NCI-H2107 treated with DMSO at 0.1 percent for 48 hours (cell line): ENCODE measurements at regions not wholly inside any gene's neighbourhood (a gene's known extent, or its start where the extent isn't known, plus 50 kb on each side); places are given as distances from the start of the nearest gene placed in this dataset.
"Not testable (repeated sequence)": the region's sequence is repeated elsewhere in the genome, so short reads cannot be mapped to it uniquely, and the experiment has no call there.

Experiments used
- DNase-seq: peaks from one replicate; lab custom pipeline; 2025; ENCODE audit not compliant: unreplicated experiment; lab: John Stamatoyannopoulos, UW

DNA sequence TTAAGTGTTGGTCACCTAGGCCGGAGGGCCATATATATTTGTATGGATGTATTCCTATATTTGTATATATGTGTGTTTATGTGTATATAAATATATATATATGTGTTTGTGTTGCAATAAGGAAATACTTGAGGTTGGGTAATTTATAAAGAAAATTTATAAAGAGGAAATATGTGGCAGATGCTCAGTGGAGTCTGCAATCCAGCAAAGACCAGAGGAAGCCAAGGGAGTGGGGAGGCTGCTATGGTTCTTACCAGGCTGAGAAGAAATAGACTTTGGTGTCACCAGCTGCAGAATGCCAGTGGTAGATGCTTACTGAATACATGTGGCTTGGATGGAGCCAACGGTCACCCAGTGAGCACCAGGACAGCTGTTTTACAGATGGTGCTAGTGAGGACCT is 97.4 kb upstream of the ELOVL5 start:
- no peak for DNase-seq

DNA sequence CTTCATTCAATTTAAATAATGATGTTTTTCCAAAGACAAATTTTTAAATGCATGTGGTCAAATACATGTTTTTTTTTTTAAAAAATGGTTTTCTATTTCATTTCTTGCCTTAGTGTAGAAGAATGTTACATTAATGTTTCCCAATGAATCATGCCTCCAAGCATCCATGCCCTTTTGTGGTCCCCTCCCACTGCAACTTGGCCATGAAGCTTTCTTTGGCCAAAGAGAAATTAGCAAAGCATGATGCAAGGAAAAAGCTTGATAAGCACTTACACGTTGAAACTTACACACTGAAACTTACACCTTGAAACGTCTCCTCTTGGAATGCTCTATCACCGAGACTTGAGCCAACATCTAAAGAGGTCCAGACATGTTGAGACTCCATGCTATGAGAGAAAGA is 93.0 kb upstream of the ELOVL5 start:
- DNase-seq = no peak

DNA sequence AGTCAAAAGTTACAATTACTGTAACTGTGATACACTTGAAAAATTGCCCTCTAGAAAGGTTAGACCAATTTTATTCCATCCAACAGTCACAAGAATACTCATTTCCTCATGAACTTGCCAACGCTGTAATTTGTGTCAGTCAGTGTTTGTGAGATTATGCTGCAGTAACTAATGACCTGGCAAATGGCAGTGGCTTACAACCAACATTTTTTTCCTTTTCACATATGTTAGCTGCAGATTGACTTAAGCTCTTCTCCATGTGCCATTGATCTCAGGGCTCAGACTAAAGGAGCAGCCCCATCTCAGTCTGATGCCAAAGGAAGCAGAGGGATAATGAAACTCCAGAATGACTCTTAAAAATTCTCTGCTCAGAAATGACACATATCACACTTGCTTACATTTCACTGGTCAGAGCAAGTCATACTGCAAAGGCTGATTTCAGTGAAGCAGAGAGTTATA is 92.3 kb upstream of the ELOVL5 start:
- DNase-seq = no peak

DNA sequence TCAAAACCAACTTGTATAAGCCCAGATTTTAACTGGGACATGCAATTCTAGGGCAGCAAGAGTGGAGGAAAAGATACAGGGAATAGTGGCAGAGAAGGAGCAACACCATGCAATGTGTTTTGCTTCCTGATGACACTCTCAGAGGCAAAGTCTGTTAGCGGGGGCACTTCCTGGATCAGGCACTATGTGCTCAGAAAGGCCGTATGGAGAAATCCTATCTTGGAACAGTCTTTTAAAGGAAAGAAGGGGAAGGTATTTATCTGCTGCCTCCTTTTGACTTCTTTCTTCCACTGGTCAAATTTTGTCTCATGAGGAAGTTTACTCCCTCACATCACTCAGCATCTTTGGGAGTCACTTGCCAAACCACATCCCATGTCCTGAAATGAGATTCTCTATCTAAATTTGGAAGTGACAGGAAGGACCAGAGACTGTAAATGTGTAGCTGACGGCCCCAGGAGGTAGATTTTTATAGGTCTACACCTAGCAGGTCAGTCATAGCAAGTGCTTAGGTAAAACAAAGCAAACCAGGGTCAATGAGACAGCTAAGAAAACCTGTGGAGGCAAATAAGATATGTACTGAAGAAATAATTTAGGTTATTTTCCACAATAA is 91.7 kb upstream of the ELOVL5 start:
- no peak for DNase-seq

DNA sequence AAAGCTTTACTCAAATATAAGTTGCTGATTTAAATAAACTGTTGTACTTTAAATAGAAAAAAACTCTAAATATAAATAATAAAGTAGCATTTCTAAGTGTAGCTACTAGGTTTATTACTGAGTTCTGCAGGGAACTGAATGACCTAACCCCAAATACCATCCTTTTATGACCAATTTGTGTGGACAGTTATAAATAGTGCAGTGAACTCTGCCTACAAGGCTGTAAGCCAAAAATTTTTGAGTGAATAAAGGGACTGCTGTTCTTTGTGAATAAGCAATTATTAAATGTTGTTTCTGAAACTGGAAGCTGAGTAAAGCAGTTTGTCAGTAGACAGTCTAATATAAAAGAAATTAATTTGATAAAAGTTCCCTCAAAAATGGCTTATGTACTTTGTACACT is 90.8 kb upstream of the ELOVL5 start:
- DNase-seq = no peak

DNA sequence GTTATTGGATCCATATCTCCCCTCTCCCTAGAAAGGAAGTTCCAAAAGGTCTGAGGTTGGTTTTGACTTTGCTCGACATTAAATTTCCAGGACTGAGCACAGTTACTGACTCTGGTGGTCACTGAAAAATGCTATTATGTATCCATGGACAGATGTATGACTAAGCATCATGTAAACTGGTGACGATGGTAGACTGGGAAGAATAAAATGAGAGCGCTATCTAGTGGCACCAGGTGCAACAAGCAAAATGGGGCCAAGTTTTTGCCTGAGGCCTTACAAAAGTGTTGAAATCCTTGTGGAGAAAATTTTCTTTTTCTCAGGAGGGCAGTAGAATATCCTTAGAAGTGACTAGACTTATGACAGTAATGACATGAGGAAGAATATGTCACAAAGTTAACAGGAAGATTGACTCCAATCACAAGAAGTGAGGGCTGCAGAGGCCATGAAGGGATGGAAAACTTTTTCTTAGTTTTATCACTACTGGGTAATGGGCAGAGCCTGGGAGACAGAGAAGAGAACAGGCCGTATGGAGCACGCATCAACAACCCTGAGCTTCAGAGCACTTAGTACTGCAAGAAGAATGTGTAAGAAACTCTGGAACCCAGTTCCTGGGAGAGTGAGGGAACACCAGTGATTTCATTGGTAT is 88.9 kb upstream of the ELOVL5 start:
- peak; percentile 33 for DNase-seq

DNA sequence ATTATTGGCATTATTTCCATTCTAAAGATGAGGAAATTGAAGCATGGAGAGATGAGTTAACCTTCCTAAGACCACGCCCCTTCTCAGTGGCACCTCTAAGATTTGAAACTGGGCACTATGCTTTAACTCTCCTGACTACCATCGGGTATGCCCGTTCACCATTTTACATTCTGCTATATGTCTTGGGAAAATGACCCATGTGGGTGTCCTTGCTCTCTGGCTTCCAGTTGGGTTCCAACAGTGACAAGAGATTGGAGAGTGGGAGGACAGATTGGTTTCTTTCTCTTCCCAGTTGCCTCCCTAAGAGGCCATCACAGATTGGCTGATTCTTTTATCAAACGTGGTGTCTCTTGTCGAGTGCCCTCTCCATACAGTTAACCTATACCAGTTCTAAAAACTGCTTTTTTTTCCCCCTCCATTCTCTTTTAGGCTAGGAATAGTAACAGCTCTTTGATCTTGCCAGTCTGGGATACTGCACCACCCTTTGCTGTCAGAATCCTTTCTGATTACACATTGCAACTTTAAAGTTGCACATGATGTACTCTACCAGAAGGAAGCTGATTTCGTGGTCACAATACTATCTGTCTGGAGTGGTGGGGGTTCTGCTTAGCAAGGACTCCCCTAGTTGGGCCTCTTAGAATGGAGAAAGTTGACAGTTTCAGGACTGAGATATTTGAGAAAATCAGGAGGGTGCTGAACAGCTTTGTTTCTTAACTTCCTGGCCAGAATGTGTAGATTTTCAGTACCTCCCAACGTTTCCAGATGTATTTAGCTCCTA is 88.0 kb upstream of the ELOVL5 start:
- DNase-seq = no peak

DNA sequence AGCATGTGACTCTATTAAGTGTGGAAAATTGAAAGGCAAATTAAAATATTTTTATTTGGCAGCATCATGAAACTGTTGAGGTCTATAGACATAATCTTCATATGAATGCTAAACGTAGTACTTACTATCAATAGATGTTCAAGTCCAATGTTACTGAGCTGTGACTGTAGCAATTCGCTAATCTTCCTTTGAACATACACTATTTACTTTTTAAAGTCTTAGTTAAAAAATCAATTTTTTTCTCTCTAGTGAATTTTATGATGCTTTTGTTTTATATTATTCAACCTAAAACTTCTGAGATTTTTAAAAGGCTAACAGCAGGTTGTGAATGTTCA is 85.2 kb upstream of the ELOVL5 start:
- DNase-seq = no peak

DNA sequence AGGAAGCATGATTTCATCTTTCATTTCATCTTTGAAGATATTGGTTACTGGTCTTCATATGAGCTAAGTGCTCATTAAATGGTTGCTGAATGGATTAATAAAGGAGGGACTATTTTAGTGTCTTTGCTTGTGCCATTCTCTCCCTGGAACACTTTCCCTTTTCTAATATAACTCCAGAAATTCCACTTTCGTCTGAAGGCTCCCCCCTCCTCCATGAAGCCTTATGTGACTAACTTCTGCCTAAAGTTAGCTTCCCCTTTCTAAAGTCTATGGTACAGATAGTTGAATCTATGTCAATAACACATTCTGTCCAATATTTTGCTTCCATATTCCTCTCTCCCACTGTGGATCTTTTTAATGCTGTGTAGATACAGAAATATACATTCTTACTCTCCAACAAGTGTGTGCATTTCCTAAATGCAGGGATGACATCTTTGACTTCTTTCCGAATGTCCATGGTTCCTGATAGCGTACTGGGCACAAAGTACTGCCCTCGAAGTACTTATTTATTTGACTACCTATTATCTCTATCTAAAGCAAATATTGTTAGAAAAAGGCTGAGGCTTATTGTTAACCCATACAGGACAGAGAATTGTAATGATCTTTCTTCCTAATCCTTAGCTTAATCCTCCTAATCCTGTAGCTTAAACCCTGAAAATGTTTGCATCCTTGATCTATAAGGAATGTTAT is 84.7 kb upstream of the ELOVL5 start:
- DNase-seq = no peak

DNA sequence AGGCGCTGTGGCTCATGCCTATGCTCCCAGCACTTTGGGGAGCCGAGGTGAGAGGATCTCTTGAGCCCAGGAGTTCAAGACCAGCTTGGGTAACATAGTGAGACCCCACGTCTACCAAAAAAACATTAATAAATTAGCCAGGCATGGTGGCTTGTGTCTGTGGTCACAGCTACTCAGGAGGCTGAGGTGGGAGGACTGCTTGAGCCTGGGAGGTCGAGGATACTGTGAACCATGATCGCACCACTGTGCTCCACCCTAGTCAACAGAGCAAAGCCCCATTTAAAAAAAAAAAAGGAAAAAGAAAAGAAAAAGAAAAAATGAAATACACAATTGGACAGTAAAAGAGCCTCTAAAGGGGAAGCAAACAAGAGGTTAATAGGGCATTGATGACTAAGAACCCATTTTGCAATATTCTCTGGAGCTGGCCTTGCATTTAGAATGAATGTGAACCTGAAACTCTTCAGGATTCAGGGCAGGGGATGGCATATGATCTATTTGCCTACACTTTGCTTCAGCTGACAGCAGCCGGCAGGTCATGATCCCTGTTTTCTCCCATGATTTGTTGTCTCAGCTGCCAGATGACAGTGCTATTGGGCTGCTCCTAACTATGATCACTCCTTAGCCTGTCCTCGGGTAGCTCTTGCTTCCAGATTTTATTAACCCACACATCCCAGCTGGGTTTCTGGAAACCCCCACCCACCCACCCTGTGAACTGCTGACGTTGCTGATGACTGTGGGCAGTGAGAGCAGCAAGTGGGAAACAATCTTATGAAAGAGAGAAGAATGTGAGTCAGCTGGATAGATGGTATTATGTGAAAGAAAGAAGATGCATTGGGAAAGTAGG is 83.8 kb upstream of the ELOVL5 start:
- DNase-seq = no peak

DNA sequence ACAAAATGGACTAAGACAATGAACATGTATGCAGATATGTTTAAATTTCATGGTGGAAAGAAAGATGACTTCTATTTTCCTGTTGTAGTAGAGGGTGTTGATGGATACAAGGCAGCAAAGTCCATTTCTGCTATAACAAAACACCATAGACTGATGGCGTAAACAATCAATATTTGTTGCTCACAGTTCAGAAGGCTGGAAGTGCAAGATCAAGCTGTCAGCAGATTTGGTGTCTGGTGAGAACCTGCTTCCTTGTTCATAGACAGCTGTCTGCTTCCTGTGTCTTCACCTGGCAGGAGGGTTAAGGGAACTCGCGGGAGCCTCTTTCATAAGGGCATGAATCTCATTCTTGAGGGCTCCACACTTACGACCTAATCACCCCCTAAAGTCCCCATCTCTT is 83.0 kb upstream of the ELOVL5 start:
- no peak for DNase-seq

DNA sequence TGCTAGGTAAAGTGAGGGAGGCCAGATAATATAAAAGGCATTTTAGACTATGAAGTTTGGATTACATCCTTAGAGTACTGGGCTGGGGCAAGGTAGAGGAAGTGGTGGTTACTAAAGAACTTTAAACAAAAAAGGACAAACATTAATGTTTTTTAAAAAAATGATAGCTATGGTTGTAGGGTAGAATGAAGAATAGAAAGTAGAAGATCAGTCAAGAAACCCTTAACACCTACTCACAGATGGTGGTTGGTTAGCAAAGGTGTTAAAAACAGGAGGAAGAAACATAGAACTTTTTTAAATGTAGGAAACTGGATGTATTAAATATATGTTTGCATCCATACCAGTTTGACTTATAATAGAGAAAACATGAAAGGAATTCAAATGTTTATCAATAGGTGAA is 80.7 kb upstream of the ELOVL5 start:
- no peak for DNase-seq

DNA sequence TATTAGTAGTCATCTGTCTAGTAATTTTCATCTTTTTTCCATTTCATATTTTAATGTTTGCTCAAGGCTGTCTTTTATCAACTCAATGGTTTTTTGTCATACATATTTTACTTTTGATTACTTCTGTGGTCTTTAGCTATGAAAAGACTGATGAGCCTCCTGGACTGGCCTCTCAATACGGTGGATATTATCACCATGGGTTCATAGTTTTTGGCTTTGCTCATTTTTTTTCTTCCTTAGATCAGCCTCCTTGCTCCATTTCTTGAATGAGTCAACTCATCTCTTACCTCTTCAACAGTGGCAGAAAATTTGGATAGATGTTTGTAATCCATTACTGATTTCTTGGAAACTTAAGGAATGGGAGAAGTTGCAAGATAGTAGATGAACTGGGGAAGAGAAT is 80.1 kb upstream of the ELOVL5 start:
- DNase-seq = no peak

DNA sequence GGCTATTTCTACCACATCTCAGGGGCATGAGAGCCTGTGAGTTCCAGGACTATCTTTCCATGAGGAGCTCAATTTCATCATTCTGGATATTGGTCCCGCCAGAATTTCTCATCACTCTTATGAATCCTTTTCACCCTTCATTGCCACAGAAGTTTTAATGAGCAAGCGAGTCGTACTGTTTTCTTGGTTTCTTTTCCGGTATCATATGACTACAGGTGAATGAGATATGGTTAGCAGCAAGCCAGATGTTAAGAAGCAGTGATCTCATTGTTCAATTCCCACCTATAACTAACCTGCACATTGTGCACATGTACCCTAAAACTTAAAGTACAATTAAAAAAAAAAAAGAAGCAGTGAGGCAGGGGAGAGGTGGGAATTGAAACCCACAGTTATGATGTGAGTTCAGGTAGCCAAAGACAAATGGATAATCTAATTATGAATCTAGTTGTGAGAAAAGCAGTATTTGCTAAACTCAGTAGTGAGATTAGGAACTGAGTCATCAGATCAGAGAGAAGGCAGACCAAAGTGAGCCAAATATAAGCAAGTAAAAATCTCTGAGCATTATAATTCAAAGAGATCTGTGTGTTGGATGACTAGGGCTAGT is 78.0 kb upstream of the ELOVL5 start:
- no peak for DNase-seq

DNA sequence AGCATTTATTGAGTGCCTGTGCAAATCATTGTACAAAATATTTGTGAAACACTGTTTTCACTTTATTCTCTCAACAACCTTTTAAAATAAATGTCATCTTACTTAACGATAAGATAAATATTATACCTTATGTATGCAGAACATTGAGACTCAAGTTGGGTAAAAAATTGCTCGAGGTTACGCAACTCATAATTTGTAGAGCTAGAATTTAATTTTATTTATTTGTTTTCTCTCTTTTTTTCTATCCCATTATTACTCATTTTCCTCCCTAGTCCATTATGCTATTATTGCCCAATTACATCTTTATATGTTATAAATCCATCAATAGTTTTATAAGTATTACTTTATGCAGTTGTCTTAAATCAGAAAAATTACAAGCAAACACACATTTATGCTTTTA is 77.4 kb upstream of the ELOVL5 start:
- no peak for DNase-seq

DNA sequence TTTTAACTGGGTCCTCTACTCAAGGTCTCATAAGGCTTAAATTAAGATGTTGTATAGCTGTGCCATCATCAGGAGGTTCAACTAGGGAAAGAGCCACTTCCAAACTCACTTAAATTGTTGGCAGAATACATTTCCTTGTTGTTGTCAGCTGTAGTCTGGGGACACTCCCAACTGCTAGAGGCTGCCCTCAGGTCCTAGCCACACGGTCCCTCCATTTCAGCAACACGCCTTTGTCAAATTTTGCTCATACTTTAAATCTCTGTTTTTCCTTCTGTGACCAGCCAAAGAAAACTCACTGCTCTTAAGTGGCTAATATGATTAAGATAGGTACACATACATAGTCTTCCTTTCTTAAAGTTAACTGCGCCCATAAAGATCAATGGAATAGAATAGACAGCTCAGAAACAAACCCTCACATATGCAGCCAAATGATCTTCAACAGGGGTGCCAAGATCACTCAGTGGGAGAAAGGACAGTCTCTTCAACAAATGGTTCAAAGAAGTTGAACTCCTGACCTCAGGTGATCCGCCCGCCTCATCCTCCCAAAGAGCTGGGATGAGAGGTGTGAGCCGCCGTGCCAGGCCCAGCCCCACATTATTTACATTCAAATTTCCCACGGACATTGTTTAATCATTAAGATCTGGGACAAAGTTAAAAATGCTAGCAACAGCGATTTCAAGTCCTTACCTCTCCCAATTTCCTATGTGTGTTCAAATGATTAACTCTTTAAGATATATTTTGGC is 76.4 kb upstream of the ELOVL5 start:
- DNase-seq = no peak

DNA sequence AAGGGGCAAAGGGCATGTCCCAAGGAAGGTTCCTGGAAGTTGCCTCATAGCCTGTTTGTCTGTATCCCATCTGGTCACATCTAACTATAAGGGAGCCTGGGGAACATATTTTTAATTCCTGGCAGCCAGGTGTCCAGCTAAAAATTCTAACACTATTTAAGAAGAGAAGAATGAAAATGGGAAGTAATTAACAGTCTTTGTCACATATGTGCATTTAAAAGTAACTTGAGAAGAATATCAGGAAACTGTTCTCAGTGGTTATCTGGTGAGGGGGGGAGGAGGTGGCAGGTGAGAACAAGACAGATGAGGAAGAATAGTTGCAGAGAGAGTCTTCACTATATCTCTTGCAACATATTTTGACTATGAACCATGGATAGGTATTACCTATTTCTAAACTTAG is 75.5 kb upstream of the ELOVL5 start:
- no peak for DNase-seq

DNA sequence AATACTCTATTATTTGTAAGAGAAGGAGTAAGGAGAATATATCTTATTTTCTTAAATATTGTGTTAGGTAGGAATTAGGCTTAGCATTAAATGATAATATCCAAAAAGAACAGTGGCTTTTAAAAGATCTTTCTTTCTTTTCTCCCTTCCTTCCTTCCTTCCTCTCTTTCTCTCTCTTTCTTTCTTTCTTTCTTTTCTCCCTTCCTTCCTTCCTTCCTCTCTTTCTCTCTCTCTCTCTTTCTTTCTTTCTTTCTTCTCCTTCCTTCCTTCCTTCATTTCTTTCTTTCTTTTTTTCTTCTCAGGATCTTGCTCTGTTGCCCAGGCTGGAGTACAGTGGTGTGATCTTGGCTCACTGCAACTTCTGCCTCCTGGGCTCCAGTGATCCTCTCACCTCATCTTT is 74.8 kb upstream of the ELOVL5 start:
- not testable (repeated sequence) for DNase-seq

DNA sequence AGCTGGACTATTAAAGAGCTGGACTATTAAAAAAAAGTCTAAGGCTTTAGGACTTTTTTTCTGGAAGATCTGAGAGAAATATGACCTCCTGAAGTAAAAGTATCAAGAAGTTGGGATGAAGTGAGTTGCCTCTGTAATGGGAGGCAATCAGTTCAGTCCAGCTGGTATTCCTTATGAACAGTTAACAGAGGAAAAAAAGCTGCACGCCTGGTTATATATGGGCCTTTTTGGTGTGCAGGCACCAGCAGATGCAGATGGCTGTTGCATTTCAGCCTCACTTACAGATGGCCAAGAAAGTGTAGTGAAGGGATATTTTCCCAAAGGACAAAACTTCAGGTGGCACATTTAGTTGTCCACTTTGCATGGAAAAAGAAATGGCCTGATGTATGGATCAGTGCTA is 70.3 kb upstream of the ELOVL5 start:
- DNase-seq = no peak

DNA sequence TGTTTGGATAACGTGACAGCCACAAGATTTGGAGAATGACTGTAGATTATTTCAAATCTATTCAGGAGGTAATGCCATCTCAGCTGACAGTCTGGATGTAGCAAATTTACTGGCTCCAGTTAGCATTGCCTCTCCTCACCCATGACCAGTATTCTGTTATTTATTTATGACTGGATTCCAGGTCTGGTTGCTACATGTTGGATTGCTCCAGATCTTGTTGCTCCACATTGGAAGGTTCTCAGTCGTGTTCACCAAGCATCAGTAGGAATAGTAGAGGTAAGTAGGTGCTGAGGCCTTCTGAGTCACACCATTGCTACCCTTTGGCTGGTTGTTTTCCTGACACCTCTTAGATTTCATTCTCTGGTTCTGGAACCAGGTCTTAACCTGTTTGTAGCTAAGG is 69.5 kb upstream of the ELOVL5 start:
- DNase-seq = no peak
